HG03097 (cell line): ENCODE measurements at regions not wholly inside any gene's neighbourhood (a gene's known extent, or its start where the extent isn't known, plus 50 kb on each side); places are given as distances from the start of the nearest gene placed in this dataset.
A peak's percentile ranks its signal among the peaks of the same experiment; 100 is the strongest.
"Not testable (repeated sequence)": the region's sequence is repeated elsewhere in the genome, so short reads cannot be mapped to it uniquely, and the experiment has no call there.

ENCODE experiments used
- ATAC-seq: cut with Tn5 transposase; IDR thresholded peaks from one replicate; pipeline ENCODE4 v1.9.1; 2021; ENCODE audit not compliant: unreplicated experiment, low FRiP score

DNA sequence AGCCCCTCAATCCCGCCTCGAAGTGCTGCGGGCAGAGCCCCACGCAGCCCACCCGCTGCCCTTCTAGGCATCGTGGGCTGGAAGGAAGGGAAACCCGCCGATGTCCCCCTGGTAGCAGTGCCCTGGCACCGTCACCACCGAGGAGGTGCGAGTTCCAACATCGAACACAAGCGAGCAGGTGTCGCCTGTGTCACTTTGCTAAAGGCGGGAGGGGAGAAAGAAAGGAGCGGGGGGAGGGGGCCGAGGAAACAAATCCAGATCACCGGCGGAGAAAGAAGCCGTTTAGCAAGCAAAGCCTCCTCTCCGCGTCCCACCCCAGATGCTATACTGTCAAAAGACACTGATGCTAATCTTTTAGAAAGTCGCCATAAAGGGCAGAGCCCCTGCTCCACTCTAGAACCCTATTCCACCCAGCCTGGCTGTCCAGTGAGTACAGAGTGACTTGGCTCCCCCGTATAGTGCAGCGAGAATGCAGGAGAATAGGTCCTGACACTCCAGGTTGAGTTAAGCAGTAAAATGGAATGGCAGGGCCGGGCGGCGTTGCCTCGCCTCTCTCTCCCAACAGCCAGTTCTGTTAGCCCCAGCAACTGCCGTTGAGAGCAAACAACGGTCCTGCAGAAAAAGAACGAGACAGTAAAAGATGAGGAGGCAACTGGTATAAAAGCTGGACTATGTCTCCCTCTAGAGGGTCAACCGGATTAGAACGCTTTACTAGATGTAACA lies 67.9 kb upstream of the USP15 start:
- peak; percentile 90 for ATAC-seq

- ATAC-seq, result peak; percentile 13
Observed at GRCh38 chr12:62192903-62193250, 67.3 kb upstream of the USP15 start.

- no peak for ATAC-seq
Observed at GRCh38 chr12:62194031-62194430, 66.2 kb upstream of the USP15 start.

DNA sequence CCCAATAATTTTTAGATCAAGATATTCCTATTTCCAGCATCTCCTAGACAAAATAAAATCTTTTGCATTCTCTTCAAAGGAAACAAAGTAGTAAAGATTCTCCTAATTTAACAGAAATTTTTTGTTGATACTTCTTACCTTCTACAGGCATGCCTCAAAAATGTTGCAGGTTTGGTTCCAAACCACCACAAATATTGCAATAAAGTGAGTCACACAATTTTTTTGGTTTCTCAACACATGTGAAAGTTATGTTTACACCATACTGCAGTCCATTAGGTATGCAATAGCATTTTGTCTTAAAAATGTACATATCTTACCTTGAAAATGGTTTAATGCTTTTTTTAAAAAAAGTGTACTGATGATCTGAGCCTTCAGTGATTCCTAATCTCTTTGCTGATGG lies 65.6 kb upstream of the USP15 start:
- no peak for ATAC-seq

- ATAC-seq, result no peak
Observed at GRCh38 chr12:62196146-62196545, 64.1 kb upstream of the USP15 start.

DNA sequence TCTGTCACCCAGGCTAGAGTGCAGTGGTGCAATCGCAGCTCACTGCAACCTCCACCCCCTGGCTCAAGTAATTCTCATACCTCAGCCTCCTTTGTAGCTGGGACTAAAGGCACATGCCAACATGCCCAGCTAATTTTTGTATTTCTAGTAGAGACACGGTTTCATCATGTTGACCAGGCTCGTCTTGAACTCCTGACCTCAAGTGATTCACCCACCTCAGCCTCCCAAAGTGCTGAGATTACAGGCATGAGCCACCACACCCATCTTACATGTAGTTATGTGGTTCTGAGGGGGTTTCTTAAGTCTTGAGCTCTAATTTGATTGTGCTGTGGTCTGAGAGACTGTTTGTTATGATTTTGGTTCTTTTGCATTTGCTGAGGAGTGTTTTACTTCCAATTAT lies 57.3 kb upstream of the USP15 start:
- not testable (repeated sequence) for ATAC-seq

DNA sequence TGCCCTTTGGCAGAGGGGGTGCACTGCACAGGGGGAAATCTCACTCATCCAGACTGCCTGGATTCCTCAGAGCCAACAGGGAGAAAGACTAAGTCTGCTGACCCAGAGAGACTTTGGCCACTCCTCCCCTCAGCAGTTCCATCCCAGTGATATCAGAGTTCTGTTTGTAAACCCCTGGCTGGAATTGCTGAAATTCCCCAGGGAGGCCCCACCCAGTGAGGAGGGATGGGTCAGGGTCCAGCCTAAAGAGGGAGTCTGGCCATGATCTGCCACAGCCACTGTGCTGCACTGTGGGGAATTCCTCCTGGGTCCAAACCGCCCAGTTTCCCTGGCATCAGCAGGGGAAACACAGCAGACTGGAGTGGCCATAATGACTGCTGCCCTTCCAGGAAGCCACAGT lies 54.9 kb upstream of the USP15 start:
- ATAC-seq, result no peak

- no peak for ATAC-seq
Observed at GRCh38 chr12:62207248-62207647, 53.0 kb upstream of the USP15 start.
